GM19351 (cell line): ENCODE measurements at regions not wholly inside any gene's neighbourhood (a gene's known extent, or its start where the extent isn't known, plus 50 kb on each side); places are given as distances from the start of the nearest gene placed in this dataset.

ENCODE experiments used
- ATAC-seq: cut with Tn5 transposase; IDR thresholded peaks from one replicate; pipeline ENCODE4 v1.9.1; 2021; ENCODE audit warnings: mild to moderate bottlenecking, moderate library complexity; ENCODE audit not compliant: unreplicated experiment

GRCh38 chr11:109251230-109251629 is 170.8 kb upstream of the C11orf87 start:
- ATAC-seq = no peak

GRCh38 chr11:109264128-109264527 is 157.9 kb upstream of the C11orf87 start:
- no peak for ATAC-seq

- no peak for ATAC-seq
Measured at GRCh38 chr11:109267293-109268095, 154.5 kb upstream of the C11orf87 start.

GRCh38 chr11:109275931-109276330 is 146.1 kb upstream of the C11orf87 start:
- no peak for ATAC-seq

GRCh38 chr11:109285465-109285864 is 136.5 kb upstream of the C11orf87 start:
- ATAC-seq = no peak

GRCh38 chr11:109291553-109291952 is 130.4 kb upstream of the C11orf87 start:
- no peak for ATAC-seq

- ATAC-seq = no peak
Measured at GRCh38 chr11:109298865-109299264, 123.1 kb upstream of the C11orf87 start.

- no peak for ATAC-seq
Measured at GRCh38 chr11:109300211-109300610, 121.8 kb upstream of the C11orf87 start.

- no peak for ATAC-seq
Measured at GRCh38 chr11:109302591-109303334, 119.2 kb upstream of the C11orf87 start.

- ATAC-seq = no peak
Measured at GRCh38 chr11:109303342-109303741, 118.6 kb upstream of the C11orf87 start.

GRCh38 chr11:109304159-109304558 is 117.8 kb upstream of the C11orf87 start:
- ATAC-seq = no peak

GRCh38 chr11:109305009-109305408 is 117.0 kb upstream of the C11orf87 start:
- no peak for ATAC-seq

GRCh38 chr11:109306322-109306721 is 115.7 kb upstream of the C11orf87 start:
- no peak for ATAC-seq

GRCh38 chr11:109307366-109307765 is 114.6 kb upstream of the C11orf87 start:
- ATAC-seq = no peak

- no peak for ATAC-seq
Measured at GRCh38 chr11:109308551-109308950, 113.4 kb upstream of the C11orf87 start.

- no peak for ATAC-seq
Measured at GRCh38 chr11:109309153-109309552, 112.8 kb upstream of the C11orf87 start.

- no peak for ATAC-seq
Measured at GRCh38 chr11:109317726-109318125, 104.3 kb upstream of the C11orf87 start.

GRCh38 chr11:109320595-109320994 is 101.4 kb upstream of the C11orf87 start:
- ATAC-seq = no peak

- no peak for ATAC-seq
Measured at GRCh38 chr11:109326781-109327180, 95.2 kb upstream of the C11orf87 start.

GRCh38 chr11:109329716-109330115 is 92.3 kb upstream of the C11orf87 start:
- no peak for ATAC-seq

- ATAC-seq = no peak
Measured at GRCh38 chr11:109338131-109338530, 83.9 kb upstream of the C11orf87 start.

GRCh38 chr11:109342261-109342660 is 79.7 kb upstream of the C11orf87 start:
- no peak for ATAC-seq
